Colon (tissue), 2 donors: ENCODE measurements at regions not wholly inside any gene's neighbourhood (a gene's known extent, or its start where the extent isn't known, plus 50 kb on each side); places are given as distances from the start of the nearest gene placed in this dataset.

Experiments
- FAIRE-seq: peaks from 2 replicates; lab custom pipeline; 2012; peaks lifted over from hg19 to GRCh38; lab: Jason Lieb, UNC
- donor health status: control.
- donor health status: control.

GRCh38 chr6:19755181-19755580, 82.0 kb upstream of the ID4 start:
- FAIRE-seq: no peak

GRCh38 chr6:19757036-19757435, 80.1 kb upstream of the ID4 start:
- no peak for FAIRE-seq

GRCh38 chr6:19759117-19759880, 77.9 kb upstream of the ID4 start:
- no peak for FAIRE-seq

GRCh38 chr6:19761121-19761520, 76.0 kb upstream of the ID4 start:
- FAIRE-seq: no peak

- FAIRE-seq: no peak
Measured at GRCh38 chr6:19771753-19772336, 65.3 kb upstream of the ID4 start.

GRCh38 chr6:19772891-19773290, 64.3 kb upstream of the ID4 start:
- FAIRE-seq: no peak

- FAIRE-seq: no peak
Measured at GRCh38 chr6:19781269-19781668, 55.9 kb upstream of the ID4 start.

GRCh38 chr6:19782588-19782987, 54.6 kb upstream of the ID4 start:
- FAIRE-seq: no peak
